GM19239 (cell line): ENCODE measurements at regions not wholly inside any gene's neighbourhood (a gene's known extent, or its start where the extent isn't known, plus 50 kb on each side); places are given as distances from the start of the nearest gene placed in this dataset.
"Not testable (repeated sequence)": the region's sequence is repeated elsewhere in the genome, so short reads cannot be mapped to it uniquely, and the experiment has no call there.

Experiments used
- DNase-seq: peaks from one replicate; pipeline ENCODE4 v3.0.0; 2011; ENCODE audit warnings: low spot score; ENCODE audit not compliant: insufficient read length
- FAIRE-seq: peaks from 2 replicates; lab custom pipeline; 2011; peaks lifted over from hg19 to GRCh38; lab: Jason Lieb, UNC

DNA sequence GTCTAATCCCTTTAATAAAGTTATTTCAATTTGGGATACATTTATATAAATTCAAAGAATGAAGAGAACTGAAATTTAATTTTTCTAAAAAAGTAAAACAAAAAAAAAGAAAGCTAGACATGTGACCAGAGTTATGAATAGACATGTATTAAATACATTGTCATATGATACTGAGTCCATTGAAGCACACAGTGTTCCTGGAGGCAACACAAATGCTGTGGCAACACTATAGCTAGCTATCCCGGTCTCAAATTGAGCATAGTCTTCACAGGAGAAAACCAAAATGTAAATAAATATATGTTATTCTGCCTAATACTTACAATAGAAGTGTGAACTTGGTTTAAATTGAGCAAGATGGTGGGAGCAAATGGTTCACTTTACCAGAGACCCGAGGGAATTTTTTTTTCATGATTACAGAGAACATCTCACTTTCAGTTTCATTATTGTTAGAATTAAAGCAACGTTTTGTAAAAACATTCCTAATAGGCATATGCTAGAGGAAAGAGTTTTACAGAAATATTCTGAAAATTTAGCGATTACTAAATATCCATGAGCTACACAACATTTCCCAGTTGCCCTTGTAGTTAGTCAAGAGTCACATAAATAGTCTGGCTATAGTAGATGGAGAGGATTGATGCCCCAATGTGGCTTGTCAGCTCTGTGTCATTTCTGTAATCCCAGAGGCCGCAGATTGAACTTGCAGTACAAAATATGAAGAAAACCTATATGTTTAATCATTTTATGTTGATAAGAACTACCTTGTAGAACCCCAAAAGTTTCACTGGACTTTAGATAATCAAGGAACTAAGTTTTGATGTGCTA lies 775.7 kb upstream of the SPRY2 start:
- no peak for FAIRE-seq
- DNase-seq = no peak

DNA sequence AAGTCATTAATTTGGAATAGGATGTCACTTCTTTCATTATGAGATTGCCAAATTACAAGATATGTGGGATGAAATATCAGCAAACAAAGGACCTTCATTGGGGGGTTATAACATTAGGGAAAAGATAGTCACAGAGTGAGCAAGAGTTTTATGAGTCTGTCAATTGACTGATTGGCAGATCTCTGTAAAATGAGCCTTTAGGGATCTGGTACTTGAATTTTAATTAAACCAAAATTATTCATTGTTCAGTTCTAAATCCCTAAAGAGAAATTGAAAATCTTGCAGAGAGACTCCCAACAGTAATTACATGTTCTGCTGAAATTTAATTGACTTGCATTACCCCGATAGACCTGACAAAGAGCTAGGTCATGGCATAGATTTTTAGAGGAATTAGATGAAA lies 768.1 kb upstream of the SPRY2 start:
- DNase-seq (no peak), FAIRE-seq (no peak)

DNA sequence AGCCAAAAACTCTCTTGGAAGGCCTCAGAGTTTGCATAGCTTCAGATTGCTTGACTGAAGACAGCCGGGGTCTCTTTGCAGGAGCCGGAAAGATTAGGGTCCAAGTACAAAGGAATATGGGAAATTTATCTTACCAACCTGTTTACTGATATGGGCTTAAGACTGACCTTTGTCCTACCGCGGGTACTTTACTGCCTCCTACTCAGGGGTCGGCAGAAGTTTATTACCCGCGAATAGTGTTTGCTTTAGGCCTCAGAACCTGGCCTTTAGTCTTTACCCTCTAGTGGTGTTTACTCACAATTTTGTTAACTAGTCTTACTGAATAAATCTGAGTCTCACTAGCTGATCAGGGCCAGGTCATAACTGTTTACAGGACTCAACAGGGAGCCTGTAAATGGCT lies 765.4 kb upstream of the SPRY2 start:
- no peak for DNase-seq
- FAIRE-seq = no peak

DNA sequence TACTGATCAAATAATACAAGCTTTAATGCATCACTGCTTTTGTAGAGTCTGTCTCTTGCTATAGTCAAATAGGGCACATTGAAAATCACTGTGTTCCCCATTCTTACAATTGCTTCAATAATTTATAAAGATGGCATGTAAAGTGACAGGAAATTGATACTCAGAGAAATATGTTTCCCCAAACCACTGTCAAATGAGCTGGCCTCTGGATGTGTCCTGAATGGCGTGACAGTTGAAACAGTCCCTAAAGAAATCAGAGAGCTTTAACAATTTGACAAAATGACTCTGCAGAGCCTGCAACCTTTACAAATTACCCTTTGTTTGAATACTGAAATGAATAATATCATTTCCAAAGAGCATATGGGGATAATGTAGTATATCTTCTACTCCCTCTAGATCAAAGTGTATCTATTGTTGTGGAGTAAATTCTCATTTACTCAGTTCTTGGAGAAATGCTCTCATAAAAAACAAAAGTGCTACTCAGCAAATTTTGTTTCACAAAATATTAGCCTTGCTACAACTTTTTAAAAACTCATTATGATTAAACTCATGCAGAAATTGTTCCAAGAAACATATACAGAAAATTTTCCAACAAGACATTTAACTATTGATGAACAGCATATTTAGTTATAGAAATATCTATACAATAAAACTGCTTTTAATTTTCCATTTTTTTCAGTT lies 763.2 kb upstream of the SPRY2 start:
- DNase-seq (no peak), FAIRE-seq (no peak)

DNA sequence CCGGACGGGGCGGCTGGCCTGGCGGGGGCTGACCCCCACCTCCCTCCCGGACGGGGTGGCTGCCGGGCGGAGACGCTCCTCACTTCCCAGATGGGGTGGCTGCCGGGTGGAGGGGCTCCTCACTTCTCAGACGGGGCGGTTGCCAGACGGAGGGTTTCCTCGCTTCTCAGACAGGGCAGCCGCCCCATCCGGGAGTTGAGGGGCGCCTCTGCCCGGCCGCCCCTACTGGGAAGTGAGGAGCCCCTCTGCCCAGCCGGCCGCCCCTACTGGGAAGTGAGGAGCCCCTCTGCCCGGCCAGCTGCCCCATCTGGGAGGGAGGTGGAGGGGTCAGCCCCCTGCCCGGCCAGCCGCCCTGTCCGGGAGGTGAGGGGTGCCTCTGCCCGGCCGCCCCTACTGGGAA lies 761.1 kb upstream of the SPRY2 start:
- FAIRE-seq, DNase-seq: not testable (repeated sequence)

DNA sequence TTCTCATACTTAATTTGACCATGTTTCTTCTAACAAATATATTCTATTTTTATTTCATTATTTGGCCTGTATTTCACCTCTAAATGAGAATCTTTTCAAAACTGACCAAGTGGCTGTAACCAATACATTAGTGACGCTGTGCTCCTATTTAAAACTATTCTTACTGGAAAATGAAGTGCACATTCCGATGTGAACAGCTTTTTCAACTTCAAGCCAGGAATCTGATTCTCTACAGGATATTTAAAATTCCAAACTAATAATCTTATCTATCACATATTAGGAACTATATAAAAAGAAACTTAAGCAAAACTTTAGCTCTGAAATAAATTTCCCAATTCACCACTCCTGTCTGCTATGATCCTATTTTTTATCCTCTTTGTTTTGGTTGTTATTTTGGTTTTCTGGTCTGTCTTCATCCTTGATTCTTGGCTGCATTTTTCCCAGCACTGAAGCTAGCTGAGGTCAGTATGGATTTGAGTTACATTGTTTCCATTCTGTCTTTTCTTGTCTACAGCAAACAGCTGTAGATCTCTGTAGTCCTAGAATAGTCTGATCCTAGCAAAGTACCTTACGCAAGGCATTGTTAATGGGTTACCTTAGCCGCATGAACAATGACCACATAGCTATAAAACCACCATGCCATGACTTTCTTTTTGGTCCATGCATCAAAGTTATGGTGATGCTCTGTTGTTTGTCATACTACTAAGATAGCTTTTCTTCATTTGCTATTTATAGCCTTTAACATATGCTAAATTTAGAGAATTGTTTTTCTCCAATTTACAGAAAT lies 748.6 kb upstream of the SPRY2 start:
- no peak for FAIRE-seq
- DNase-seq = no peak

DNA sequence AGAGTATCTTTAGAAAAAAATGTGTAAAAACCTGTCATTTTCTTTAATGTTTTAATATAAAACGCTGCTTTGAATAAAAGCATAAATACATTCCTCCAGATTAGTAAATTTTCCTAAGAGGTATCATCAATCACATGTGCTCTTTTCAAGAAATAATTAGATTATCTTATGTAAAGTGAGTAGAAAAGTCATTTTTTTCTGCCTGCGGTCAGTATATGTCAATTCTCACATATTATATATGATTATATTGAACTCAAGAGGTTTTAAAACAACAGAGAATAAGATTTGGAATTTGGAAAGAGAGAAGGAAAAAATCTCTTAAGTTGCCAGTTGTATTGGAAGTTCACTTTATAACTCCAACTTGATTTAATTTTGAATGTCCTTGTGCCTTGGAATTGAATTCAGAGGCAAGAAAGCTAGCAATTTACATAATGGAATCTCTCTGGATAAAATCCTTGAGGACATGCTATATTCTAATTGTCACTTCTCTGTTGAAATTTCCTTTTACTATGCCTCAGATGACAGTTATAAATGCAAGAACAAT lies 740.1 kb upstream of the SPRY2 start:
- FAIRE-seq = no peak

DNA sequence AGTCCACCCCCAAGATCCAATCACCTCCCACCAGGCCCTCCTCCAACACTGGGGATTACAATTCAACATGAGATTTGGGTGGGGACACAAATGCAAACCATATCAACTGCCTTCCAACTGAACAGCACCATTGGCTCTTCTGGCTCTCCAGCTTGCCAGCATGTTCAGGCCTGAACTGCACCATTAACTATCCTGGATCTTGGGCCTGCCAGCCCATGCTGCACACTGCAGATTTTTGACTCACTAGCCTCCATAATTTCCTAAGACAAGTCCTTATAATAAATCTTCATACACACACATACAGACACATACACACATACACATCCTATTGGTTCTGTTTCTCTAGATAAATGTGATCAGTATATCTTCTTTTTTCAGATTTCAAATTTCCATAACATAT lies 737.1 kb upstream of the SPRY2 start:
- no peak for DNase-seq
- FAIRE-seq = no peak

More for the DNA sequence above, 740.1 kb upstream of the SPRY2 start:
- DNase-seq = no peak

DNA sequence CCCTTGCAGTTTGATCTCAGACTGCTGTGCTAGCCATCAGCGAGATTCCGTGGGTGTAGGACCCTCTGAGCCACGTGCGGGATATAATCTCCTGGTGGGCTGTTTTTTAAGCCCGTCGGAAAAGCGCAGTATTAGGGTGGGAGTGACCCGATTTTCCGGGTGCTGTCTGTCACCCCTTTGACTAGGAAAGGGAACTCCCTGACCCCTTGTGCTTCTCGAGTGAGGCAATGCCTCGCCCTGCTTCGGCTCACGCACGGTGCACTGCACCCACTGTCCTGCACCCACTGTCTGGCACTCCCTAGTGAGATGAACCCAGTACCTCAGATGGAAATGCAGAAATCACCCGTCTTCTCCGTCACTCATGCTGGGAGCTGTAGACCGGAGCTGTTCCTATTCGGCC lies 728.9 kb upstream of the SPRY2 start:
- FAIRE-seq, DNase-seq: not testable (repeated sequence)

DNA sequence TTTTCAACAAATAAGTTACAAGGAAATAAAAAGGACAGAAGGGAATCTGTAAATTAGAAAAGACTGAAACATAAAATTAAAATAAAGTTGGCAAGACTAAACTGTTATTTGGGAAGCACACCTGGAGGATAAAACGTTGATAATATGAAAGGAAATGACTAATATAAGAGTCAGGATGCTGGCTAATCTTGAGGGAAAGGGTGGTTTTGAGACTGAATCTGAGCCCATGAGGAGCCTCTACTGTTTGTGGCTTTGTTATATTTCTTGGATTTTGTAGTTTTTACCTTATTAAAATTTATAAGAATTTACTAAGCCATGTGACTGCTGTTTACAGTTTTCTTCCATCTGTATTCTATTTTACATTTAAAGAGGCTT lies 718.0 kb upstream of the SPRY2 start:
- FAIRE-seq (no peak), DNase-seq (no peak)

DNA sequence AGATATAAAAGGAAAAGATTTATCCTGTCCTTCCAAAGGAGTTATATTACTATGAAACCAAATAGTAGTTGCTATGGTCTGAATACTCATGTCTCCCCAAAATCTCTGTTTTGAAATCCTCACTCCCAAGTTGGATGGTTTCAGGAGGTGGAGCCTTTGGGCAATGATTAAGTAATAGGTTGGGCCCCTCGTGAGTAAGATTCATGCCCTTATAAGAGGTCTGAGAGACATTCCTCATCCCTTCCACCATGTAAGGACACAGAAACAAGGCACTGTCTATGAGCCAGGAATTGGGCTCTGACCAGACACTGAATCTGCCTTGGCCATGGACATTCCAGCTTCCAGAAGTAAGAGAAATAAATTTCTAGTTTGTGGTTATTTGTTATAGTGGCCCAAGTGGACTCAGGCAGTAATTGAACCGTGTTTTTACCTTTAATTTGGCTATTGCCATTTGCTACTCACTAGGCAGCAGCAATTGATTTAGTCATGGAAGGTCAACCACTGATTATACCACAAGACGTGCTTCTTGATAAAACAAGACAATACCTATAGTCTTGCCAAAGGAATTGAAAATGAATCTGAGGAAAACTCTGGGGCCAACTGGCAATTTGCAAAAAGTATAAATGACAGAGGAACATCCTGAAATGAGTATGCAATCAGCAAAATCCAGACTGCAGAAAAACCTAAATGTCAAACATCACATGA lies 717.4 kb upstream of the SPRY2 start:
- DNase-seq (no peak), FAIRE-seq (no peak)

DNA sequence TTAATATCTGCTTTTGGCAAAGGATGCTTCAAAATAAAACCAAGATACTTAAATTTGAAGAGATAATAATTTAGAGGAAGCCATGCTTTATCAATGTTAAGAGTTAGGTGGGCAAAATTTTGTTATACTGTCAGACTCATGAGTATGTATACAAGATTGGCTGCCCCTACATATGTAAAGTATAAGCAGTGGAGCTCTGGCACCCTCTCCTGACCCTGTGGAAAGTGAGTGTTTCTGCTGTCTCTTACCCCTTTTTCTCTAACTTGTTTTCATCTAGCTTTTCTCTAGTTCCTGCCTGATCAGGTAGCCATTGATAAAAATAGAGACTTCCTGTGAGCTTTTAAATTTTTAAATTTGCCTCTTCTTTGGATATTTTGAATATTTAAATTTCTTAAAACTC lies 710.9 kb upstream of the SPRY2 start:
- no peak for DNase-seq
- no peak for FAIRE-seq

DNA sequence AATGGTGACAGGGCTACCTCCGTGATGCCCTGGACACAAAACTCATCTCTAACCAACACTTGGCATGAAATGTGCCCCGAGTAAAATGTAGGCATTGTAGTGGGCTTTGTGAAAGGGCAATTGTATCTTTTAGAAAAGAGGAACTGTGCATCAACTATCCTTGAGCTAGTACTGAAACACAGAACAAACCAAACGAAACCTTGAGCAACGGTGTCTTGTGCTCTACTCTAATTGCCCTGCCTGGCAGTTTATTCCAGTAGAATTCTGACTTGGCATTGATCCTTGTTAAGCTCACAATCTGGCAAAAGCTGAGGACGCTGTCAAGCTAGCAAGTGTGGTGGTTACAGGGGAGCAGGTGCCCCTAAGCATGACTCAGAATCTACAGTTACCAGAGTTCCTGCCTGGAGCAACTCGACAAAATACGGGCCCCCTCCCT lies 707.1 kb upstream of the SPRY2 start:
- no peak for FAIRE-seq

DNA sequence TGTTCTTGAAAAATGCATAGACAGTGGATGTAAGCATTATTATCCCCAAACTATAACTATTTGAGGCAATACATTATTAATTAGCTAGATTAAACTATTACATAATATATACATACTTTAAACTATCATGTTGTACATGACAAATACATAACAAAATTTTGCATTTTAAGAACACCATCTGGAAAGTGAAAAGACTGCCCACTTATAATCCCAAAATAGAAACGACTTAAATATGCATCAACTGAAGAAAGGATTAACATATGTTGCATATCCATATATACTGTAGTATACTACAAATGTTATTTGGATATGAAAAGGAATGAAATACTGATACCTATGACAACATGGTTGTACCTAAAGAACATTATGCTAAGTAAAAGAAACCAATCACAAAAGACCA lies 700.8 kb upstream of the SPRY2 start:
- DNase-seq = no peak
- FAIRE-seq = no peak

More for the DNA sequence above, 707.1 kb upstream of the SPRY2 start:
- no peak for DNase-seq

DNA sequence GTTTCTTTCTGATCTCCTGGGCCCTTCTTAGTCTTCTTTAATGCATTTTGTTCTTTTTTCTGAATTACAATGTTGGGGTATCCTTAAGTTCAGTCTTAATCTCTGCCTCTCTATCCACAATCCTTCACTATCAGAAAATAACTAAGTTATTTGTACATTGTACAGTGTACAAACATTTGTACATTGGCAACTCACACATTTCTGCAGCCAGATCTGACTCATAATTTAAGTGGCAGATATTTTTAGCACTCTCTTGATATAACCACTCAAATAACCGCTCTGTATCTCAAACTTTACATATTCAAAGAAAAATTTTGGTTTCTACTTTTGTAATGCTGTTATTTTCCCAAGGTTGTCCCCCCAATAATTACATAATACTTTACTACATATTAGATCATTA lies 691.1 kb upstream of the SPRY2 start:
- DNase-seq (no peak), FAIRE-seq (no peak)

DNA sequence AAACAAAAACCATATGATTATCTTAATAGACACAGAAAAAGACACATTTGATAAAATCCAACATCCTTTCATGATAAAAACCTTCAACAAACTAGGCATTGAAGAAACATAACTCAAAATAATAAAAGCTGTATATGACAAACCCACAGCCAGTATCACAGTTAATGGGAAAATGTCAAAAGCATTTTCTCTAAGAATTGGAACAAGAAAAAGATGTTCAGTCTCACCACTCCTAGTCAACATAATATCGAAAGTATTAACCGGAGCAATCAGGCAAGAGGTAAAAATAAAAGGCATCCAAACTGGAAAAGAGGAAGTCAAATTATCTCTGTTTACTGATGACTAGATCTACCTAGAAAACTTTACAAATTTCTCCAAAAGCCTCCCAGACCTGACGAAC lies 684.2 kb upstream of the SPRY2 start:
- no peak for FAIRE-seq
- no peak for DNase-seq

DNA sequence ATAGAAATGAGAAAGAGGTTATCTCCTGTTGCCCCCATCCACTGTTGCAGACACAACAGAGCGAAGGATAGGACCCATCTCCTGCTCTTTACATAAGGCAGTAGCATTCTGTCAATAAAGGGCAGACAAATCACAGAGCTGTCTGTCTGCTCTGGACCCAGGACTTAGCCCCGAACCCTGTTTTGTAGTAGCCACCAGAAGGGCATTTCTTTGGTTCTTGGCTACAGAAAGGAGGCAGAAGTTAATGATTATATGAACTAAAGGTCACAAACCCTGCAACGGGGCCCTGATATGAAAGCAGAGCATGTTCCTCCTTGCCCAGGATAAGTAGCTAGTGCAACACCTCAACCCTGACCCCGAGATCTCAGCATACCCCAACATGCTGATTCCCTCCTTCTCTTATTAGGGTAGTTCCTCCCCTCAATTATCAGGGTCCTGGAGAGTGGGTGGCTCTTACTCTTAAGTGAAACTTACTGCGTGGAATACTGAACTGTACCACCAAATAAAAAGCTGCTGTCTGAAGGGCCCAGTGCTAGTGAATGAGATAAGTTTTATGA lies 680.4 kb upstream of the SPRY2 start:
- FAIRE-seq (no peak), DNase-seq (no peak)

DNA sequence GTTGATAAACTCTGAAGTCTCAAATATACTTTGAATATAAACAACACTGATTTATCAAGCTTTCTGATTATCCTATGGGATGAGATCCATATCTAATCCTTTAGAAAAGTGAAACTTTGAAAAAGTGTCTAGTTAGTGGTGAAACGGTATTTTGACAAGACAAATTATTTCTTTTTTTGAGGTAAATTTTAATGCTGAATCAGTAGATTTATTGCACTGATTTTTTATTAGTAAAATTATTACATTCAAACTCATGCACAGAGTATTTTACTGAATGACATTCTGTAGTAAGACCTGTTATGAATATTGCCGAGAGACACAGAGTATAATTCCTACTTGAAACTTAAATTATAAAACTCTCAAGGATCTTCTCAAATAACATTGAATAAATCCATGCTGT lies 679.1 kb upstream of the SPRY2 start:
- no peak for DNase-seq
- FAIRE-seq = no peak

DNA sequence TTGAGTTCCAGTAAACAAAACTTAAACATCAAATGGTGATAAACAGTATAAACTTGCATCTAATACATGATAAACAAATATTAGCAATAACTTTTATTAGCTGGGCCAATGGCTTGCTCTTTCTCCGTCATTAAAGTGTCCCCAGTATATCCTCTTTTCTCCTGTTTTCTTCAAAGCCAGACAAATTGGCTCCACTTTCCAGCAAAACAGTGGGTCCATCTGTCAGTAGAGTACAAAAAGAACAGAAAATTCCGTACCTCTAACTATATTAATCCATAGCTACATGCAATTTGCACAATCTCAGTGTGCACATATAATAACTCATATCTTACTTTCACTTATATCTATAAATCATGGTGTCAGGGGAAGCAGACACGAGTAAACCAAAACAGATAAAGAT lies 678.0 kb upstream of the SPRY2 start:
- DNase-seq (no peak), FAIRE-seq (no peak)
